GM03348 (cell line): ENCODE measurements at regions not wholly inside any gene's neighbourhood (a gene's known extent, or its start where the extent isn't known, plus 50 kb on each side); places are given as distances from the start of the nearest gene placed in this dataset.
"Not testable (repeated sequence)": the region's sequence is repeated elsewhere in the genome, so short reads cannot be mapped to it uniquely, and the experiment has no call there.

Source experiments
- DNase-seq: peaks from one replicate; pipeline ENCODE4 v3.0.0; 2012; ENCODE audit warnings: low spot score

DNA sequence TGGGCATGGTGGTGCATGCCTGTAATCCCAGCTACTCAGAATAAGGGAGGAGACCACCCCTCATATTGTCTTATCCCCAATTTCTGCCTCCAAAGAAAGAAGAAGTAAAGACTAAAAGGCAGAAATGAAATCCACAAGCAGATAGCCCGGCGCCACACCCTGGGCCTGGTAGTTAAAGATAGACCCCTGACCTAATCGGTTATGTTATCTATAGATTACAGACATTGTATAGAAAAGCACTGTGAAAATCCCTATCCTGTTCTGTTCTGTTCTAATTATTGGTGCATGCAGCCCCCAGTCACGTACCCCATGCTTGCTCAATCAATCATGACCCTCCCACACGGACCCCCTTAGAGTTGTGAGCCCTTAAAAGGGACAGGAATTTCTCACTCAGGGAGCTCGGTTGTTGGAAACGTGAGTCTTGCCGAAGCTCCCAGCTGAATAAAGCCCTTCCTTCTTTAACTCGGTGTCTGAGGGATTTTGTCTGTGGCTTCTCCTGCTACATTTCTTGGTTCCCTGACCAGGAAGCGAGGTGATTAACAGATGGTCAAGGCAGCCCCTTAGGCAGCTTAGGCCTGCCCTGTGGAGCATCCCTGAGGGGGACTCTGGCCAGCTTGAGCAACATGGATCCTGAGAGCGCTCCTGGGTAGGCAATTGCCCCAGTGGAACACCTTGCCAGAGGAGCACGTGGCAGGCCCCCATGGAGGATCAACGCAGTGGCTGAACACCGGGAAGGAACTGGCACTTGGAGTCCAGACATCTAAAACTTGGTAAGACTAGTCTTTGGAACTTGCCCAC, 188.7 kb upstream of the NDUFV2 start:
- not testable (repeated sequence) for DNase-seq

DNA sequence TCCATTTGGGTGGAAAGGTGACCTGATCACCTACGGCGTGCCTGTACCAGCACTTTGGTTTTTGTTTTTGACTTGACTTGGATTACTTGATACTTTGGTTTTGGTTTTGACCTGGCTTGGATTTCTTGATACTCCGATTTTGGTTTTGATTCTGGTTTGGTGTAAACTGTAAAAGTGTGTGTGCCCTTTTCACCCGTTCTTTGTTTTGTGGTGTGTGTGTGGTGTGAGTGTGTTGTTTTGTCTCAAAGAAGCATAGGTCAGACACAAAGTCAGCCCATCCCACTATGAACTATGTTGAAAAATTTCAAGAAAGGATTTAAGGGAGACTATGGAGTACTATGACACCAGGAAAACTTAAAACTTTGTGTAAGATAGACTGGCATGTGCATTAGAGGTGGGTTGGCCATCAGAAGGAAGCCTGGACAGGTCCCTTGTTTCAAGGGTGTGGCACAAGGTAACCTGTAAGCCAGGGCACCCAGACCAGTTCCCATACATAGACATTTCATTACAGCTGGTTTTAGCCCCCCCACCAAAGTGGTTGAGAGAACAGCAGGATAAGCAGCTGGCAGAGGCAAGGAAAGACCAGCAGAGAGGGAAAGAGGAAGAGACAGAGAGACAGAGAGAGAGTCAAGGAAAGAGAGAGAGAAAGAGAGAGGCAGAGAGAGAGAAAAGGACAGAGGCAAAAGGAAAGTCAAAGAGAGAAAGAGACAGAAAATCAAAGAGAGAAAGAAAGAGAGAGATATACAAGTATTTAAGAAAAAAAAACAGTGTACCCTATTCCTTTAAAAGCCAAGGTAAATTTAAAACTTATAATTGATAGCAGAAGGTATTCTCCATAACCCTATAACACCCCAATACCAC, 187.9 kb upstream of the NDUFV2 start:
- DNase-seq = not testable (repeated sequence)

DNA sequence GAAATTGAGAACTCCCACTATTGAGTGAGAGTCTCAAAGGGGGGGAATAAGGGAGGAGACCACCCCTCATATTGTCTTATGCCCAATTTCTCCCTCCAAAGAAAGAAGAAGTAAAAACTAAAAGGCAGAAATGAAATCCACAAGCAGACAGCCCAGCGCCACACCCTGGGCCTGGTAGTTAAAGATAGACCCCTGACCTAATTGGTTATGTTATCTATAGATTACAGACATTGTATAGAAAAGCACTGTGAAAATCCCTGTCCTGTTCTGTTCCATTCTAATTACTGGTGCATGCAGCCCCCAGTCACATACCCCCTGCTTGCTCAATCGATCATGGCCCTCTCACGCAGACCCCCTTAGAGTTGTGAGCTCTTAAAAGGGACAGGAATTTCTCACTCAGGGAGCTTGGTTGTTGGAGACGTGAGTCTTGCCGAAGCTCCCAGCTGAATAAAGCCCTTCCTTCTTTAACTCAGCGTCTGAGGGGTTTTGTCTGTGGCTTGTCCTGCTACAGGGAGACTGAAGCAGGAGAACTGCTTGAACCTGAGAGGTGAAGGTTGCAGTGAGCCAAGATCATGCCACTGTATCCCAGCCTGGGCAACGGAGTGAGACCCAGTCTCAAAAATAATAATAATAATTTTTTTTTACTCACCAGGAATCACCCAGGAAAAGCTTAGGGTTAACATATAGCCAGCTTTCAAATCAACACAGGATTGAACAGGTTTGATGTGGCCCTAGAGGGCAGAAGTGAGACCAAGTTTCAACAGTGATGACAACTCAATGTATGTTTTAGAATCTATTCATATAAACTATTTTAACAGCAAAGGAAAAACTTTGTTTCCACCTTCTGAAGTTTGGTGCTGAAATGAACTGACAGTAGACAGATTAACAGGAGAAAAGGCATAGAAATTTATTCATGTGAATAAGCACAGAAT, 181.4 kb upstream of the NDUFV2 start:
- not testable (repeated sequence) for DNase-seq

DNA sequence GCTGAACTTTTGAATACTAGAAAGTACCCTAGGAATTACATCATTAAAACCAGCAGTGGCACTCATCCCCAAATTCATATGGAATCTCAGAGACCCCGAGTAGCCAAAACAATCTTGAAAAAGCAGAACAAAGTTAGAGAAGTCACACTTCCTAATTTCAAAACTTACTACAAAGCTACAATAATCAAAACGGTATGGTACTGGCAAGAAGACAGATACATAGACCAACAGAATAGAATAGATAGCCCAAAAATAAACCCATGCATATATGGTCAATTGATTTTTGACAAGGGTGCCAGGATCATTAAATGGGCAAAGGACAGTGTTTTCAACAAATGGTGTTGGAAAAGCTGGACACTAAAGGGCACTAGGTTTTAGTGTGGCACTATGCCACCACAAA, 176.0 kb upstream of the NDUFV2 start:
- no peak for DNase-seq

DNA sequence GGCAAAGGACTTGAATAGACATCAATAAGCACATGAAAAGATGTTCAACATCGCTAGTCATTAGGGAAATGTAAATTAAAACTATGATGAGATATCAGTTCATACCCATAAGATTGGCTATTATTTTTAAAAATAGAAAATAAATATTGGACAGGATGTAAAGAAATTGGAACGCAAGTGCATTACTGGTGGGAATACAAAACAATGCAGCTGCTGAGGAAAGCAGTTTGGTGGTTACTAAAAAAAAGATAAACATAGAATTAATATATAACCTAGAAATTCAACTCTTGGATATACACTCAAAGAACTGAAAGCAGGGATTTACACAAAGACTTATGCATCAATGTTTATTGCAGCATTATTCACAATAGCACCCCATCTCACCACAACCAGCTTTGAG, 174.5 kb upstream of the NDUFV2 start:
- DNase-seq = no peak

DNA sequence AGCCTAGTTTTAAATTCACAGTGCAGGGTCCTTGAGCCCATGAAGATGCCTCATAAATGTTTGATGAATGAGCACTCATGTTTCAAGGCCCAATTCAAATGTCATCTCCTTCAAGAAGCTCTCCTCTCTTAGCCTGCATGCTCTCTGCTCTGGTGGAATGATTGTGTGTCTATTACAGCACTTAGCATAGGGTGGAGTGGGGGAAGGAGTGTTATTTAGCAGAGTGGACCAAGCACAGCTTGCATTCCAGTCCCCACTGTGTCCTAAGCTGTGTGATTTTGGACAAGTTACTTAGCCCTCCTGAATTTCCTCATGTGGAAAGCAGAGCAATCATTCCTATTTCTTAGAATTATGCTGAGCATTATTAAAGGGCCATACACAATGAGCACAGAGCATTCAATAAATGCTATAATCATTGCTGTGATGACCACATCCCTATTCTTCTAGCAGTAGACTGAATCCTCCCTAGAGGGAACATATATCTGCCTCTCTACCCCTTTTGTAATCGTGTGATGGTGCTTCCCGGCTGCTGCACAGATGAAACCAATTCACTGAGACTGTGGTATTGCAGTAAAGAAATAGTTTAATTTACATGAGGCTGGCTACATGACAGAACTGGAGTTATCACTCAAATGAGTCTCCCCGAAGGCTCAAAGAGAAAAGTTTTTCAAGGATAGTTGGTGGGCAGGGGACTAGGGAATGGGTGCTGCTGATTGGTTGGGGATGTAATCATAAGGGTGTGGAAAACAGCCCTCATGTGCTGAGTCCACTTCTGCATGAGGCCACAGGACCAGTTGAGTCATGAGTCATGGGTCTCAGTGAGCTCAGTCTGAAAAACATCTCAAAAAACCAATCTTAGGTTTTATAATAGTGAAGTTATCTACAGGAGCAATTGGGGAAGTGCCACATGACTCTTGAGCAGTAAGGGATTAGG, 173.4 kb upstream of the NDUFV2 start:
- no peak for DNase-seq

DNA sequence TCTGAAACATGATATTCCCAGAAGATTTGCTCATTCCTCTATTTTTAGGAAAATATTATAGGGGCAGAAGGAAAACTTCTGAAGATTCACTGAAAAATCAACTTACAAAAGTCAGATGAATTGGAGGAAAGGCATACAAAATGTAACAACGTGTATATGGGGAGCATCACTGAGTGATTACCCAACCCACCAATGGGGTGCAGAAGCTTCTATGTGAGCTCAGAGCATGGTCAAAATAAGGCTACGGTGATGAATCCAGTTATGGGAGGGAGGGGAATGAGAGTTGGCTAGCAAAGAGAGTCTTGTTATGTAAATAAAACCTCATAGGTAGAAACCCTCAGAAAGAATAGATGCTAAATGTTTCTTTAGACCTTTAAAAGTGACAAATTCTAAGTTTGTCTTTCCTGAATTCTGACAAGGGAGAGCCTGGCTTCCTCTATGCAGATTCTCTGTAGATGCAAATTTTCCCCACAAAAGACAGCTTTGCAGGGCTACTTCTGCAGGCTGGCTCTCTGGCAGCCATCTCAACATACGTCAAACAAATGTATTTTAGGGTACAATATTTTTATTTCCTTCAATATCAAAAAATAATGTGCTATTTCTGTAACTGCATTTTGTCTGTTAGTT, 171.4 kb upstream of the NDUFV2 start:
- DNase-seq = no peak

DNA sequence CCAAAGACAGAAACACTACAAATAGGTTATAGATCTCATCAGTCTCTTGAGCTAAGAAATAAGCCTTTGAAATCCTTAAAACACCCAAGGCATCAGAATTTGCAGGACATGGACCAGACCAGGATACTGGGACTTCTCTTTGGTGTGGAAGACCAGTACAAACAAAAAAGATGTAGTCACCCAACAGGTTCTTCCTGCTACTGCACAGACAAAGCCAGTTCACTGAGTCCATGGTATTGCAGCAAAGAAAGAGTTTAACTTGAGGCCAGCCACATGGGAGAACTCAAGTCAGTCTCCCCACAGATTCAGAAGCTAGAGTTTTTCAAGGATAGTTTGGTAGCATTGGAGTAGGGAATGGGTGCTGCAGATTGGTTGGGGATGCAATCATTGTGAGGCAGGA, 169.6 kb upstream of the NDUFV2 start:
- DNase-seq = no peak

DNA sequence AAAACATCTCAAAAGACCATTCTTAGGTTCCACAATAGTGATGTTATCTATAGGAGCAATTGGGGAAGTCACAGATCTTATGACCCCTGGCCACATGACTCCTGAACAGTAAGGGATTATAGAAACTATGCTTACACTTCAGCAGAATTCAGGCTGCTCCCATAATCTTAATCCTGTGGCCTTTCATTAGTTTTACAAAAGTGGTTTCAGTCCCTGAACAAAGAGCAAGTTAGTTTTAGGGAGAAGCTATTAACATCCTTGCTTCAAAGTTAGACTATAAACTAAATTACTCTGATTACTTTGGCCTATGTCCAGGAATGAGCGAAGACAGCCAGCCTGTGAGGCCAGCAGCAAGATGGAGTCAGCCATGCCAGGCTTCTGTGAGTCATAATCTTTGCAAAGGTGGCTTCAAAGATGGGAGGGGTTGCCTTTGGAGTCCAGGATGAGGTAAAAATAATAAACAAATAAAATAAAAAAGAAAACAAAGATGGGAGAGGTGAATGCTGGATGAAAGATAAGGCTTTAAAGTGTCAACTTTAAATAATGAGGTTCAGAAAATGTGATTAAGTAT, 168.7 kb upstream of the NDUFV2 start:
- no peak for DNase-seq

DNA sequence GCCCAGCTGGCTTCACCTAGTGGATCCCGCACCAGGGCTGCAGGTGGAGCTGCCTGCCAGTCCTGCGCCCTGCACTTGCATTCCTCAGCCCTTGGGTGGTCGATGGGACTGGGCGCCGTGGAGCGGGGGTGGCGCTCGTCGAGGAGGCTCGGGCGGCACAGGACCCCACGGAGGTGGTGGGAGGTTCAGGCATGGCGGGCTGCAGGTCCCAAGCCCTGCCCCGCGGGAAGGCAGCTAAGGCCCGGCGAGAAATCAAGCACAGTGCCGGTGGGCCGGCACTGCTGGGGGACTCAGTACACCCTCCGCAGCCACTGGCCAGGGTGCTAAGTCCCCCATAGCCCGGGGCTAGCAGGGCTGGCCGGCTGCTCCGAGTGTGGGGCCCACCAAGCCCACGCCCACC, 167.2 kb upstream of the NDUFV2 start:
- DNase-seq = not testable (repeated sequence)

DNA sequence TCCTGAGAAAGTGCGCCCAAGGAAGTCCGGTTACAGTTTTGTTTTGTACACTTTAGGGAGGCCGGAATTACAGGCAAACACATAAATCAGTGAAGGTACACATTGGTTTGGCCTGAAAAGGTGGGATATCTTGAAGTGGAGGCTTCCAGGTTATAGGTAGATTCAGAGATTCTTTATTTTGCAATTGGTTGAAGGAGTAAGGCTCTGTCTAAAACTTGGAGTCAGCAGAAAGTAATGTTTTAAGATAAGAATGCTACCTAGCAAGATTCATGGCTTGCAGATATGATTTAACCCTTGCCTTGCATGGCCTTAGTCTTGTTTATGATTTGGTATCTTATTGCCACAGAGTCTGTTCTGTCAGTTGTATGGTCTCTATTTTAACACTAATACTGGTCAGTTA, 165.9 kb upstream of the NDUFV2 start:
- DNase-seq = no peak

DNA sequence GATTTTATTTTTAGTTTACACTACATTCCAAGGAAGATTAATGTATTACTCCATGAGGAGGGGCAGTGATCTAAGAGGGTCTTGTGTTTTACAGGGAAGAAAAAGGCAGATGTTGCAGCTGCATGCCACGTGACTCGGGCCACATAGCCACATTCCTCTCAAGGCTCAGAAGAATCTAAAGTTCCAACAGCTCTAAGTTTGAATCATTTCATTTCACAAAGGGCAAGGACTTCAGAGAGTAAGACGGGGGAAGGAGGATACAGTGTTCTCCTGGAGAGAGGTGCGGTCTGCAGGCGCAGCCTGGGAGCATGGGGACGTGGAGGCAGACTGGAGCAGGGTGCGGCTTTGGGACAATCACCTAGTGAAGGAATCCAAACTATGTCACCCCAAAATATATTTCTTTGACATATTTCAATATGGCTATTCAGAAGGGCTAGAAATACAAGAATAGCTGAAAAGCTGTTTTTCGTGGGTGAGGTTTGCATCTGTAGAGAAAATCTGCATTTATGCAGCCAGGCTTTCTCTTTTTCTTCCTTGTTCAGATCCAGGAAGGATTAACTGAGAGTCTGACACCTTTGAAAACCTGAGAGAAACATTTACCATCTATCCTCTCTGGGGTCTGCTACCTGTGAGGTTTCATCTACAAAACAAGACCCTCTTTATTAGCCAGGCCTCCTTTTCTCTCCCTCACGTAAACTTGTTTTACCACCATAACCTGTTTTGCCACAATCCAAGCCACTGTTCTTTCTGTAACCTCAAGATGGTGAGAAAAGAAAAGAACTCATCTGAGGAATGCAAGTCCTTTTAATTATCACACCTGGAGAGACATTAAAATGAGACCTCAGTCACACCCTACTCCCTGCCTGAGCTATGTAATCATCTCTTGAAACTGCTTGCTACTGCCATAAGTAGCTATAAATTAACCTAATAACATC, 165.1 kb upstream of the NDUFV2 start:
- peak; percentile 24 for DNase-seq

DNA sequence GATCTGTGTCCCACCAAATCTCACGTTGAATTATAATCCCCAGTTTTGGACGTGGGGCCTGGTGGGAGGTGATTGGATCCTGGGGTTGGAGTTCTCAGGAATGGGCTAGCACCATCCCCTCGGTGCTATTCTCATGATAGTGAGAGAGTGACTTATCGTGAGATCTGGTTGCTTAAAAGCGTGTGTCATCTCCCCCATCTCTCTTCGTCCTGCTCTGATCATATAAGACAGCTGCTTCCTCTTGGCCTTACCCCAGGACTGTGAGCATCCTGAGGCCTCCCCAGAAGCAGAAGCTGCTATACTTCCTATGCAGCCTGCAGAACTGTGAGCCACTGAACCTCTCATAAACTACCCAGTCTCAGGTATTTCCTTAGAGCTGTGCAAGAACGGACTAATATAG, 163.7 kb upstream of the NDUFV2 start:
- no peak for DNase-seq

DNA sequence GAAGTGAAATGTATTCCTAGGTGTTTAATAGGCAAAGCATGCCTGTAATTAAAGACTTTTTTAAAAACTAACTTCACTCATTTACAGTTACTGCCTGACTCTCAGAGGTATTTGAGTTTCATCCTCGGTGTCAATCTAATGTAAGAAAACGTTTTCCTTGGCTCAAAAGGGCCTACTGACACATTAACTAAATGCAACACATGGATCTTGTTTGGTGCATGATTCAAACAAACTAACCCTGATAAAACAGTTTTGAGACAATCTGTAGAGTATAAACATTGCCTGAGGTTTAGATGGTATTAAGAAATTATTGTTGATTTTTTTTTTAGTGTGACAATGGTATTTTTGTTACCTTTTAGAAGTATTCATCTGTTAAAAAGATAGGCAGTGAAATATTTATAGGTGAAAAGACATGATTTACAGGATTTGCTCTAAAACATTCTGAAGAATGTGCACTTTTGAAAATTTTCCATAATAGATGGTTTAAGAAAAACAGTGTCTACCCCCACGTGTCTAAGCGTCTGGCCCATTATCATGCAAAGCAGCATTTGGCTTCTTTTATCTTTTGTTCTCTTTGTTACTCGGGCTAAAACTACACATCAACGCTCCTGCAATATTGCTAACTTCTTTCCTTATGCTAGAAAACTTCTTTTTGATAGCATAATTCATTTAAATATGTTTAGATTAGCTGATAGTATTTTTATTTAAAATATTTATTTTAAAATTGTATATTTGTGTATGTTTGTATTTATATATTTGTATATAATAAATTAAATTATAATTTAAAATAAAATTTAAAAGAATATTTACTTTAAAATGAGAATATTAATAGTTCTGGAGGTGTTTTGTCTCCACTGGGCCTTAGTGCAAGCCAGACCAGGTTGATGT, 160.2 kb upstream of the NDUFV2 start:
- DNase-seq = peak; percentile 48

DNA sequence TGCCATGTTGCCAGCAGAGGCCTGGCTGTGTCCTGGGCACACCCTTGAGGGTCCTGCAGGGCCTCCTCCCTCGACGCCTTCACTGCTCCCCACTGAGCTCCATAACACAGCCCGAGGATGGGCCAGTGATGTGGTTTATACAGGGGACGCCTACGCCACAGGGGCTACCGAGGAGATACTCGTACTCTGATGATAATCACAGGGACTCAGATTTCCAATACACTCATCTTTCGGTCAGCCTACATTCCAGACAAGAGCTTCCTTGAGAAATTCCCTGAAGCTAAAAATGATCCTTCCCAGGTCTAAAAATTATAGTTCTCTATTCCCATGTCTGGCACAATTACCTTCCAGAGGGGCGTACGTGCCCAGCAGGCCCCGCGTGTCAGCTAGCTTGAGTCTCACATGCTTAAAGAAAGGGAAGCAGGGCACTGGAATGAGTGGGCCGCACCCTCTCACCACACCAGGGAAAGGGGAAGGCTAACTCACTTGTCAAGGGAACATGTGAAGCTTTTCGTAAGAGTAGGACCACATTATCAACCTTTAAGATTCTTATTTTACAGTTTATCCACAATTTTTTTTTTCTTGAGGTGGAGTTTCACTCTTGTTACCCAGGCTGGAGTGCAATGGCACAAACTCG, 159.5 kb upstream of the NDUFV2 start:
- DNase-seq = no peak

DNA sequence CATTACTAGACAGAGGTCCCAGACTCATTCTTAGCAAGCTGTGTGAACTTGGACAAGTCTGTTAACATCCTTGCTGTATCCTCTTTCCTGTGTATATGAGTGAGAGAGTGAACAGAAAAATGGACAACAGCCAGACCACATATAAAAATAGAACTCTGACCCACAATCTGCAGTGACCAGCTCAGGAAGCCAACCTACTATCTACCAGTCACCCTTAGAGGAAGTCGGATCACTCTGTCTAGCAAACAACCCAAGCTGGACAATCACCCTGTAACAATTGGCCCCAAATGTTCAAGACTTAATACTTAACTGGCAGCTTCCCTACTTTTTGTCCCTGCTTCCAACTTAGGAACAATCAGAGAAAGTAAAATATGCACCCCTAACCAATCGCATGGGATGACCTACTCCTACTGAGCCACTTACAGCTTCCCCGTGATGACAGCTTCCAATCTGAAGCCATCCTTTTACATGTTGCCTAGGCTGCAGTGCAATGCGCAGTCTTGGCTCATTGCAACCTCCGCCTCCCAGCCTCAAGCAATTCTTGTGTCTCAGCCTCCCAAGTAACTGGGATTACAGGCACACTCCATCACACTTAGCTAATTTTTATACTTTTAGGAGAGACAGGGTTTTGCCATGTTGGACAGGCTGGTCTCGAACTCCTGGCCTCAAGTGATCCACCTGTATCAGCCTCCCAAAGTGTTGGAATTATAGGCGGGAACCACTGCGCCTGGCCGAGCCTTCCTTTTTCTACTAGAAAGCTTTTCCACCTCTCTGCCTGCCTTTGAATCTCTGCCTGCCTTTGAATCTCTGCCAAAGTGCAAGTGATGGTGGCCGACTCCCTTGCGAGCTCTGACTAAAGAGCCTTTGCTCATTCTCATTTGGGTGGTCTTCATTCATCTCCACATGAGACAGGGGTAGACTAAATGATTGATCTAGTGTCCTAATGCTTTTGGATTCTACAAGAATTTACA, 158.3 kb upstream of the NDUFV2 start:
- DNase-seq = peak; percentile 53
